GM23338 (cell line): ENCODE measurements at regions not wholly inside any gene's neighbourhood (a gene's known extent, or its start where the extent isn't known, plus 50 kb on each side); places are given as distances from the start of the nearest gene placed in this dataset.

Source experiments
- ATAC-seq: fragments of 200-7000 bp; cut with Tn5 transposase; 3 replicates; pipeline ENCODE4 v1.9.1; 2020
- DNase-seq: peaks from one replicate; pipeline ENCODE4 v3.0.0-alpha.2; 2015; ENCODE audit warnings: low spot score
- H2AFZ ChIP-seq: fragments of 200-600 bp; sonication (generic); 2 replicates; pipeline ENCODE4 v1.8.0; 2016; ENCODE audit warnings: antibody characterized with exemption, mild to moderate bottlenecking, moderate library complexity
- H3F3A ChIP-seq: fragments of 200-600 bp; sonication (generic); replicated peaks from 2 replicates; pipeline ENCODE4 v1.8.0; 2017; ENCODE audit warnings: antibody characterized with exemption, mixed run types, low read depth
- H3K27ac ChIP-seq: fragments of 200-600 bp; sonication (generic); 2 replicates; pipeline ENCODE4 v1.6.1; 2016; ENCODE audit warnings: low read depth
- H3K27me3 ChIP-seq: fragments of 200-600 bp; sonication (generic); 2 replicates; pipeline ENCODE4 v1.8.0; 2016; ENCODE audit warnings: mild to moderate bottlenecking, mixed run types, moderate library complexity; ENCODE audit not compliant: insufficient read depth
- H3K36me3 ChIP-seq: fragments of 200-600 bp; sonication (generic); 2 replicates; pipeline ENCODE4 v1.8.0; 2016; ENCODE audit warnings: mild to moderate bottlenecking; ENCODE audit not compliant: insufficient read depth
- H3K4me1 ChIP-seq: fragments of 200-600 bp; sonication (generic); 2 replicates; pipeline ENCODE4 v1.8.0; 2016; ENCODE audit warnings: mild to moderate bottlenecking, moderate library complexity; ENCODE audit not compliant: insufficient read depth
- H3K4me2 ChIP-seq: fragments of 200-600 bp; sonication (generic); 2 replicates; pipeline ENCODE4 v1.7.1; 2017; ENCODE audit warnings: mixed run types
- H3K4me3 ChIP-seq: fragments of 200-600 bp; sonication (generic); 2 replicates; pipeline ENCODE4 v1.6.1; 2016; ENCODE audit warnings: mixed run types
- H3K79me2 ChIP-seq: fragments of 200-600 bp; sonication (generic); replicated peaks from 2 replicates; pipeline ENCODE4 v1.8.0; 2017; ENCODE audit warnings: mild to moderate bottlenecking; ENCODE audit not compliant: insufficient read depth
- H3K9me2 ChIP-seq: fragments of 200-600 bp; sonication (generic); 2 replicates; pipeline ENCODE4 v1.8.0; 2017; ENCODE audit not compliant: insufficient read depth
- H4K20me1 ChIP-seq: fragments of 200-600 bp; sonication (generic); replicated peaks from 2 replicates; pipeline ENCODE4 v1.8.0; 2017; ENCODE audit warnings: mild to moderate bottlenecking; ENCODE audit not compliant: insufficient read depth
- H3K27ac Mint-ChIP-seq: 2 replicates; pipeline ENCODE4 v1.8.0; 2020; ENCODE audit warnings: inconsistent platforms, mild to moderate bottlenecking, moderate library complexity, mixed read lengths
- H3K27me3 Mint-ChIP-seq: 3 replicates; pipeline ENCODE4 v1.8.0; 2022; ENCODE audit warnings: low read depth, mild to moderate bottlenecking, moderate library complexity, mixed read lengths, inconsistent platforms; ENCODE audit not compliant: insufficient read depth, poor library complexity
- H3K36me3 Mint-ChIP-seq: 3 replicates; pipeline ENCODE4 v1.8.0; 2021; ENCODE audit warnings: low read depth, mild to moderate bottlenecking, inconsistent platforms, moderate library complexity, mixed read lengths
- H3K4me1 Mint-ChIP-seq: 3 replicates; pipeline ENCODE4 v1.8.0; 2020; ENCODE audit warnings: mild to moderate bottlenecking, inconsistent platforms, mixed read lengths
- H3K4me3 Mint-ChIP-seq: 3 replicates; pipeline ENCODE4 v1.8.0; 2021; ENCODE audit warnings: moderate library complexity, mild to moderate bottlenecking, inconsistent platforms, mixed read lengths
- H3K9me3 Mint-ChIP-seq: 3 replicates; pipeline ENCODE4 v1.8.0; 2020; ENCODE audit warnings: moderate library complexity, mild to moderate bottlenecking, inconsistent platforms, mixed read lengths
- CREB1 ChIP-seq: fragments of 250-450 bp; sonication (Bioruptor Pico); IDR thresholded peaks from 2 replicates; pipeline ENCODE4 v1.5.0; 2020; ENCODE audit warnings: low read depth, mild to moderate bottlenecking, moderate library complexity
- CTCF ChIP-seq, 2 experiments: fragments of 200-600 bp in 1 of 2; sonication (generic) in 1 of 2; conservative IDR thresholded peaks; 2 replicates each; pipeline versions ENCODE4 v1.5.1 to v1.6.1; 2016 to 2017; ENCODE audit warnings: antibody characterized with exemption in 2 of 2, low read depth in 2 of 2, mild to moderate bottlenecking in 2 of 2, moderate library complexity in 1 of 2
- ETS1 ChIP-seq: IDR thresholded peaks from 2 replicates; pipeline ENCODE4 v1.6.1; 2016; ENCODE audit warnings: antibody characterized with exemption
- EZH2 ChIP-seq: fragments of 200-600 bp; sonication (generic); IDR thresholded peaks from one replicate; pipeline ENCODE4 v1.8.0; 2017; ENCODE audit warnings: antibody characterized with exemption, mild to moderate bottlenecking, low read depth; ENCODE audit not compliant: unreplicated experiment
- EZH2phosphoT487 ChIP-seq: fragments of 200-600 bp; sonication (generic); IDR thresholded peaks from one replicate; pipeline ENCODE4 v1.8.1; 2018; ENCODE audit warnings: antibody characterized with exemption; ENCODE audit not compliant: unreplicated experiment
- JUNB ChIP-seq: IDR thresholded peaks from one replicate; pipeline ENCODE4 v1.6.1; 2016; ENCODE audit warnings: antibody characterized with exemption; ENCODE audit not compliant: unreplicated experiment
- NANOG ChIP-seq: IDR thresholded peaks from 2 replicates; pipeline ENCODE4 v1.6.1; 2016; ENCODE audit warnings: antibody characterized with exemption, borderline replicate concordance
- POLR2AphosphoS5 ChIP-seq: IDR thresholded peaks from 2 replicates; pipeline ENCODE4 v1.6.1; 2016; ENCODE audit warnings: antibody characterized with exemption, low read depth
- REST ChIP-seq: IDR thresholded peaks from one replicate; pipeline ENCODE4 v1.6.1; 2018; ENCODE audit warnings: antibody characterized with exemption; ENCODE audit not compliant: unreplicated experiment
- STAT1 ChIP-seq: IDR thresholded peaks from one replicate; pipeline ENCODE4 v1.6.1; 2016; ENCODE audit warnings: antibody characterized with exemption; ENCODE audit not compliant: unreplicated experiment
- ZNF114 ChIP-seq: fragments of 250-450 bp; sonication (Bioruptor Pico); IDR thresholded peaks from 2 replicates; pipeline ENCODE4 v1.5.0; 2020; ENCODE audit warnings: mild to moderate bottlenecking, moderate library complexity
- ZNF331 ChIP-seq: fragments of 250-450 bp; sonication (Bioruptor Pico); IDR thresholded peaks from 2 replicates; pipeline ENCODE4 v1.5.0; 2020; ENCODE audit warnings: low read depth, mild to moderate bottlenecking, moderate library complexity
- ZNF462 ChIP-seq: fragments of 250-450 bp; sonication (Bioruptor Pico); IDR thresholded peaks from 2 replicates; pipeline ENCODE4 v1.5.0; 2020; ENCODE audit warnings: mild to moderate bottlenecking, moderate library complexity

- no peaks in the 10 kb centered on the region for H3K36me3 ChIP-seq
- no peaks in the 10 kb centered on the region for H3K9me3 Mint-ChIP-seq
- no peaks in the 10 kb centered on the region for H3K9me2 ChIP-seq
- DNase-seq (no peak), ATAC-seq (no peak)
- H3K27me3 Mint-ChIP-seq = no peaks in the 10 kb centered on the region
- H3F3A ChIP-seq = no peaks in the 10 kb centered on the region
- H3K36me3 Mint-ChIP-seq = no peaks in the 10 kb centered on the region
- H3K27ac Mint-ChIP-seq = no peak overlapping the region
- H3K4me3 Mint-ChIP-seq = no peak overlapping the region
- no peaks in the 10 kb centered on the region for H3K79me2 ChIP-seq
- no peaks in the 10 kb centered on the region for H3K4me1 ChIP-seq
- no peak overlapping the region for H3K4me3 ChIP-seq
- H4K20me1 ChIP-seq = no peaks in the 10 kb centered on the region
- no peak overlapping the region for H2AFZ ChIP-seq
- no peak for TF ChIP-seq CREB1 (CRISPR knock-in tag)
- TF ChIP-seq JUNB = no peak
- no peak for TF ChIP-seq REST
- no peak for TF ChIP-seq ZNF462 (CRISPR knock-in tag)
- TF ChIP-seq STAT1 = no peak
- TF ChIP-seq CTCF (conservative IDR thresholded peaks at IDR 0.05; ENCODE audit: low read depth in 2 of 2) = no peak
- TF ChIP-seq EZH2 = no peak
- no peak for TF ChIP-seq ZNF331 (CRISPR knock-in tag)
- TF ChIP-seq EZH2phosphoT487 = no peak
- TF ChIP-seq POLR2AphosphoS5 = no peak
- no peak for TF ChIP-seq ETS1
- no peak for TF ChIP-seq ZNF114
- no peak for TF ChIP-seq NANOG
- H3K27me3 ChIP-seq = no peaks in the 10 kb centered on the region
- H3K4me1 Mint-ChIP-seq = no peaks in the 10 kb centered on the region
- H3K4me2 ChIP-seq = no peak overlapping the region
- no peak overlapping the region for H3K27ac ChIP-seq
Measured at GRCh38 chr4:160510928-160511327, 1408.0 kb downstream of the RAPGEF2 start.
